ENCODE measurements at regions not wholly inside any gene's neighbourhood (a gene's known extent, or its start where the extent isn't known, plus 50 kb on each side); places are given as distances from the start of the nearest gene placed in this dataset.

GRCh38 chr21:28089599-28090441 lies 902.9 kb downstream of the LTN1 start:
- H3K36me3 Mint-ChIP-seq (ENCODE audit: low read depth): no peaks in the 10 kb centered on the region
- intact Hi-C loops (cut with micrococcal nuclease): no loop called here
- H3K27me3 Mint-ChIP-seq (ENCODE audit: low read depth): no peaks in the 10 kb centered on the region
- H3K27ac Mint-ChIP-seq: no peak overlapping the region
- H3K9me3 Mint-ChIP-seq: no peaks in the 10 kb centered on the region
- DNase-seq (ENCODE audit: low spot score): no peak
- H3K4me1 Mint-ChIP-seq (ENCODE audit: low read depth): no peaks in the 10 kb centered on the region
- H3K4me3 Mint-ChIP-seq (ENCODE audit: low read depth): no peak overlapping the region

GRCh38 chr21:28086861-28087581 lies 905.7 kb downstream of the LTN1 start:
- Mint-ChIP-seq H3K9me3 (no peaks in the 10 kb centered on the region), H3K27me3 (ENCODE audit: low read depth) (no peaks in the 10 kb centered on the region), H3K4me3 (ENCODE audit: low read depth) (no peak overlapping the region), H3K36me3 (ENCODE audit: low read depth) (no peaks in the 10 kb centered on the region), H3K27ac (no peak overlapping the region), H3K4me1 (ENCODE audit: low read depth) (no peaks in the 10 kb centered on the region)
- intact Hi-C loops (cut with micrococcal nuclease): no loop called here
- no peak for DNase-seq (ENCODE audit: low spot score)

- no peak overlapping the region for H3K27ac Mint-ChIP-seq
- no peaks in the 10 kb centered on the region for H3K27me3 Mint-ChIP-seq (ENCODE audit: low read depth)
- H3K4me1 Mint-ChIP-seq (ENCODE audit: low read depth): no peaks in the 10 kb centered on the region
- H3K9me3 Mint-ChIP-seq: no peaks in the 10 kb centered on the region
- H3K36me3 Mint-ChIP-seq (ENCODE audit: low read depth): no peaks in the 10 kb centered on the region
- intact Hi-C loops (cut with micrococcal nuclease): no loop called here
- no peak overlapping the region for H3K4me3 Mint-ChIP-seq (ENCODE audit: low read depth)
- no peak for DNase-seq (ENCODE audit: low spot score)
These were observed 907.7 kb downstream of the LTN1 start for GRCh38 chr21:28084951-28085350.

GRCh38 chr21:28083350-28083749 lies 909.3 kb downstream of the LTN1 start:
- Mint-ChIP-seq H3K9me3 (no peaks in the 10 kb centered on the region), H3K4me3 (ENCODE audit: low read depth) (no peak overlapping the region), H3K36me3 (ENCODE audit: low read depth) (no peaks in the 10 kb centered on the region), H3K27me3 (ENCODE audit: low read depth) (no peaks in the 10 kb centered on the region), H3K27ac (no peak overlapping the region), H3K4me1 (ENCODE audit: low read depth) (no peaks in the 10 kb centered on the region)
- no peak for DNase-seq (ENCODE audit: low spot score)
- intact Hi-C loops (cut with micrococcal nuclease): no loop called here

- H3K9me3 Mint-ChIP-seq: no peaks in the 10 kb centered on the region
- intact Hi-C loops (cut with micrococcal nuclease): no loop called here
- H3K27me3 Mint-ChIP-seq (ENCODE audit: low read depth): no peaks in the 10 kb centered on the region
- H3K36me3 Mint-ChIP-seq (ENCODE audit: low read depth): no peaks in the 10 kb centered on the region
- H3K4me1 Mint-ChIP-seq (ENCODE audit: low read depth): no peaks in the 10 kb centered on the region
- no peak for DNase-seq (ENCODE audit: low spot score)
- H3K4me3 Mint-ChIP-seq (ENCODE audit: low read depth): no peak overlapping the region
- H3K27ac Mint-ChIP-seq: no peak overlapping the region
These were observed 914.6 kb downstream of the LTN1 start for GRCh38 chr21:28078126-28078525.

GRCh38 chr21:28074676-28075075 lies 918.0 kb downstream of the LTN1 start:
- Mint-ChIP-seq H3K4me1 (ENCODE audit: low read depth) (no peaks in the 10 kb centered on the region), H3K4me3 (ENCODE audit: low read depth) (no peak overlapping the region), H3K27ac (no peak overlapping the region), H3K27me3 (ENCODE audit: low read depth) (no peaks in the 10 kb centered on the region), H3K36me3 (ENCODE audit: low read depth) (no peaks in the 10 kb centered on the region), H3K9me3 (no peaks in the 10 kb centered on the region)
- no peak for DNase-seq (ENCODE audit: low spot score)
- intact Hi-C loops (cut with micrococcal nuclease): no loop called here

- H3K4me1 Mint-ChIP-seq (ENCODE audit: low read depth): no peaks in the 10 kb centered on the region
These were observed 920.1 kb downstream of the LTN1 start for GRCh38 chr21:28072601-28073000.

GRCh38 chr21:28069450-28069923 lies 923.2 kb downstream of the LTN1 start:
- no peaks in the 10 kb centered on the region for H3K36me3 Mint-ChIP-seq (ENCODE audit: low read depth)
- H3K4me1 Mint-ChIP-seq (ENCODE audit: low read depth): peaks cover 4% of the 10 kb centered on the region
- no peaks in the 10 kb centered on the region for H3K27me3 Mint-ChIP-seq (ENCODE audit: low read depth)
- intact Hi-C loops (cut with micrococcal nuclease): no loop called here
- no peak overlapping the region for H3K4me3 Mint-ChIP-seq (ENCODE audit: low read depth)
- no peaks in the 10 kb centered on the region for H3K9me3 Mint-ChIP-seq
- H3K27ac Mint-ChIP-seq: no peak overlapping the region
- DNase-seq (ENCODE audit: low spot score): no peak

More at GRCh38 chr21:28072601-28073000, 920.1 kb downstream of the LTN1 start:
- intact Hi-C loops (cut with micrococcal nuclease): no loop called here
- Mint-ChIP-seq H3K27me3 (ENCODE audit: low read depth) (no peaks in the 10 kb centered on the region), H3K4me3 (ENCODE audit: low read depth) (no peak overlapping the region), H3K36me3 (ENCODE audit: low read depth) (no peaks in the 10 kb centered on the region), H3K27ac (no peak overlapping the region), H3K9me3 (no peaks in the 10 kb centered on the region)
- DNase-seq (ENCODE audit: low spot score): no peak

GRCh38 chr21:28068455-28069358 lies 924.0 kb downstream of the LTN1 start:
- no peaks in the 10 kb centered on the region for H3K27me3 Mint-ChIP-seq (ENCODE audit: low read depth)
- H3K4me3 Mint-ChIP-seq (ENCODE audit: low read depth): no peak overlapping the region
- no peak overlapping the region for H3K27ac Mint-ChIP-seq
- intact Hi-C loops (cut with micrococcal nuclease): no loop called here
- no peaks in the 10 kb centered on the region for H3K36me3 Mint-ChIP-seq (ENCODE audit: low read depth)
- H3K9me3 Mint-ChIP-seq: no peaks in the 10 kb centered on the region
- no peak for DNase-seq (ENCODE audit: low spot score)
- peaks cover 4% of the 10 kb centered on the region for H3K4me1 Mint-ChIP-seq (ENCODE audit: low read depth)

GRCh38 chr21:28066596-28067387 lies 925.9 kb downstream of the LTN1 start:
- Mint-ChIP-seq H3K4me3 (ENCODE audit: low read depth) (no peak overlapping the region), H3K9me3 (no peaks in the 10 kb centered on the region), H3K27me3 (ENCODE audit: low read depth) (no peaks in the 10 kb centered on the region), H3K4me1 (ENCODE audit: low read depth) (peaks cover 4% of the 10 kb centered on the region), H3K27ac (no peak overlapping the region), H3K36me3 (ENCODE audit: low read depth) (no peaks in the 10 kb centered on the region)
- no peak for DNase-seq (ENCODE audit: low spot score)
- intact Hi-C loops (cut with micrococcal nuclease): no loop called here

GRCh38 chr21:28066076-28066475 lies 926.6 kb downstream of the LTN1 start:
- Mint-ChIP-seq H3K27ac (no peak overlapping the region), H3K9me3 (no peaks in the 10 kb centered on the region), H3K36me3 (ENCODE audit: low read depth) (no peaks in the 10 kb centered on the region), H3K4me1 (ENCODE audit: low read depth) (peaks cover 4% of the 10 kb centered on the region), H3K4me3 (ENCODE audit: low read depth) (no peak overlapping the region), H3K27me3 (ENCODE audit: low read depth) (no peaks in the 10 kb centered on the region)
- no peak for DNase-seq (ENCODE audit: low spot score)
- intact Hi-C loops (cut with micrococcal nuclease): no loop called here
